Caco-2 (cell line): ENCODE measurements at regions not wholly inside any gene's neighbourhood (a gene's known extent, or its start where the extent isn't known, plus 50 kb on each side); places are given as distances from the start of the nearest gene placed in this dataset.

ENCODE experiments used
- BruUV-seq: library from RNA; stranded (reverse); fragments of 400-500 nt; replicated peaks from 2 replicates; lab custom pipeline; 2021; lab: Mats Ljungman, UMichigan
- CTCF ChIA-PET: fragments of 300-600 bp; sonication (Branson Sonifier 250); formaldehyde crosslinking; loops from one replicate; lab custom pipeline; 2022; ENCODE audit warnings: antibody characterized with exemption; lab: Charles Lee
- POLR2A ChIA-PET: fragments of 300-600 bp; sonication (Branson Sonifier 250); formaldehyde crosslinking; loops from one replicate; lab custom pipeline; 2022; ENCODE audit warnings: antibody characterized with exemption; lab: Charles Lee
- DNase-seq, 2 experiments: peaks; one replicate each; pipeline versions ENCODE4 v3.0.0 to v3.0.0-alpha.2; 2020 to 2022
- H3K27me3 ChIP-seq: replicated peaks from 2 replicates; pipeline ENCODE4 v1.6.0; 2011; ENCODE audit warnings: low read length; ENCODE audit not compliant: control insufficient read depth, insufficient read depth
- H3K36me3 ChIP-seq: 2 replicates; pipeline ENCODE4 v1.5.1; 2011; ENCODE audit warnings: low read length; ENCODE audit not compliant: control insufficient read depth, insufficient read depth
- H3K4me1 ChIP-seq: fragments of 250-450 bp; sonication (Bioruptor Pico); 2 replicates; pipeline ENCODE4 v1.5.1; 2020; ENCODE audit warnings: mild to moderate bottlenecking
- H3K4me3 ChIP-seq: 2 replicates; pipeline ENCODE4 v1.5.1; 2011; ENCODE audit warnings: low read depth, mild to moderate bottlenecking, control low read depth, low read length
- H3K9me3 ChIP-seq: fragments of 250-450 bp; sonication (Bioruptor Pico); 2 replicates; pipeline ENCODE4 v1.5.1; 2020; ENCODE audit warnings: mild to moderate bottlenecking, moderate library complexity
- H3K27ac Mint-ChIP-seq: one replicate; pipeline ENCODE4 v1.8.0; 2022; ENCODE audit warnings: mixed read lengths; ENCODE audit not compliant: unreplicated experiment
- H3K27me3 Mint-ChIP-seq: one replicate; pipeline ENCODE4 v1.8.0; 2022; ENCODE audit warnings: mixed read lengths; ENCODE audit not compliant: insufficient read depth, unreplicated experiment
- H3K36me3 Mint-ChIP-seq: one replicate; pipeline ENCODE4 v1.8.0; 2022; ENCODE audit warnings: mild to moderate bottlenecking, mixed read lengths; ENCODE audit not compliant: insufficient read depth, unreplicated experiment
- H3K4me1 Mint-ChIP-seq: one replicate; pipeline ENCODE4 v1.8.0; 2022; ENCODE audit warnings: low read depth, mixed read lengths; ENCODE audit not compliant: unreplicated experiment
- H3K4me3 Mint-ChIP-seq: one replicate; pipeline ENCODE4 v1.8.0; 2022; ENCODE audit warnings: mild to moderate bottlenecking, moderate library complexity, mixed read lengths; ENCODE audit not compliant: unreplicated experiment
- H3K9me3 Mint-ChIP-seq: one replicate; pipeline ENCODE4 v1.8.0; 2022; ENCODE audit warnings: mixed read lengths; ENCODE audit not compliant: unreplicated experiment
- intact Hi-C: fragments of 100-400 bp; cut with micrococcal nuclease; formaldehyde crosslinking; loops from one replicate; pipeline ENCODE4 v1.10.0; 2022; ENCODE audit not compliant: unreplicated experiment
- TF ChIP-seq, protein P1 (sequence below), 2 experiments: fragments of 200-600 bp in 1 of 2; IDR thresholded peaks; 1 replicate in 1 of 2; 2 replicates in 1 of 2; pipeline versions ENCODE4 v1.5.1 to v1.8.0; 2011 to 2022; ENCODE audit warnings: antibody characterized with exemption in 1 of 2, control low read depth in 1 of 2, inconsistent platforms in 1 of 2, low read depth in 1 of 2, low read length in 1 of 2, mild to moderate bottlenecking in 1 of 2, moderate library complexity in 1 of 2; ENCODE audit not compliant: insufficient read depth in 1 of 2, severe bottlenecking in 1 of 2, unreplicated experiment in 1 of 2

DNA sequence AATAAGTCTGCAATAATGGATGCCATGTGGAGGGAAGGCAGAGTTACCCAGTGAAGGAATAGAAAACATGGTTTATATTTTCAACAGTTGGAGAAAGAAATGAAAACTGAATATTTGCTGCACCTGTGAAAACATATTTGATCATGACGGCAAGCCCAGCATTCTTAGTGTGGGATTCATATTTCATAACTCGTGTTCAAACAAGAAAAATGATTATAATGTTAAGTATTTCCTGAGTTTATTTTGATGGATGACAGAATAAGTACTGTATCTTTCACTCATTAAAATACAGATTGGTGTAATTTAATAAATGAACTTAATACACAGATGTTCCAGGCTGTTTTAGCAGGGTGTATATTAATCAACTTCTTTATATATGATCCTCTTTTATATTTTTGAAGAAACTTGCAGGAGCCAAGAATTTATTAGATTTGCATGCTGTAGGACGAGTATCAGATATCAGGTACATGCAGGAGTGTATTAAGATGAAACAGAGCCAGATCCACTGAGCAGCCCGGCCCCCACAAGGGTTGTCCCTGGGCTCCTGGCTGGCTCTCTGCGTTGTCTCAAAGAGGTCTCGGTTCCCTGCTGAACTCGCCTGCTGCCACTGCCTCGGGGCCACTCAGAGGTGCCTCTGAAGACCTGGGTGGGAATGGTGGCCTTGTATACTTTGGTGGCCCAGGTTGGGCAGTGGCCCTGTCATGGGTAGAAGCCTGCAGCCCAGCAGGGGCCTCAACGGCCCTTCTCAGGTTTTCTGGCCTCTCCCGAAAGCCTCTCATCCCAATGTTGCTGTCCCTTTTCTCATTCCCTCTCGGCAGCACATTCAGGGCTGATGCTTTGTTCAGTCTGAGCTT lies 95.0 kb upstream of the LDAH start:
- TF ChIP-seq, protein P1, sequence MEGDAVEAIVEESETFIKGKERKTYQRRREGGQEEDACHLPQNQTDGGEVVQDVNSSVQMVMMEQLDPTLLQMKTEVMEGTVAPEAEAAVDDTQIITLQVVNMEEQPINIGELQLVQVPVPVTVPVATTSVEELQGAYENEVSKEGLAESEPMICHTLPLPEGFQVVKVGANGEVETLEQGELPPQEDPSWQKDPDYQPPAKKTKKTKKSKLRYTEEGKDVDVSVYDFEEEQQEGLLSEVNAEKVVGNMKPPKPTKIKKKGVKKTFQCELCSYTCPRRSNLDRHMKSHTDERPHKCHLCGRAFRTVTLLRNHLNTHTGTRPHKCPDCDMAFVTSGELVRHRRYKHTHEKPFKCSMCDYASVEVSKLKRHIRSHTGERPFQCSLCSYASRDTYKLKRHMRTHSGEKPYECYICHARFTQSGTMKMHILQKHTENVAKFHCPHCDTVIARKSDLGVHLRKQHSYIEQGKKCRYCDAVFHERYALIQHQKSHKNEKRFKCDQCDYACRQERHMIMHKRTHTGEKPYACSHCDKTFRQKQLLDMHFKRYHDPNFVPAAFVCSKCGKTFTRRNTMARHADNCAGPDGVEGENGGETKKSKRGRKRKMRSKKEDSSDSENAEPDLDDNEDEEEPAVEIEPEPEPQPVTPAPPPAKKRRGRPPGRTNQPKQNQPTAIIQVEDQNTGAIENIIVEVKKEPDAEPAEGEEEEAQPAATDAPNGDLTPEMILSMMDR (IDR thresholded peaks at IDR 0.05; ENCODE audit: insufficient read depth in 1 of 2, low read depth in 1 of 2, low read length in 1 of 2, severe bottlenecking in 1 of 2, unreplicated experiment in 1 of 2): no peak
- ChIA-PET POLR2A (no interaction called here), CTCF (interaction anchor here (1.2 to 1.9 kb wide), 4 partner anchors 136 to 257 kb away, joined by 3 to 8 read pairs (median 8); no protein-coding TSS in a partner anchor)
- no peak overlapping the region for H3K27ac Mint-ChIP-seq
- Histone ChIP-seq H3K4me1 (no peaks in the 10 kb centered on the region), H3K9me3 (no peaks in the 10 kb centered on the region), H3K4me3 (no peak overlapping the region), H3K36me3 (no peaks in the 10 kb centered on the region), H3K27me3 (no peaks in the 10 kb centered on the region)
- H3K4me3 Mint-ChIP-seq: no peak overlapping the region
- DNase-seq: no peak
- intact Hi-C loops: no loop called here
- no TSS peak for BruUV-seq
- peaks cover 7% of the 10 kb centered on the region for H3K4me1 Mint-ChIP-seq
- H3K9me3 Mint-ChIP-seq: no peaks in the 10 kb centered on the region
- H3K36me3 Mint-ChIP-seq: no peaks in the 10 kb centered on the region
- peaks cover 8% of the 10 kb centered on the region for H3K27me3 Mint-ChIP-seq

DNA sequence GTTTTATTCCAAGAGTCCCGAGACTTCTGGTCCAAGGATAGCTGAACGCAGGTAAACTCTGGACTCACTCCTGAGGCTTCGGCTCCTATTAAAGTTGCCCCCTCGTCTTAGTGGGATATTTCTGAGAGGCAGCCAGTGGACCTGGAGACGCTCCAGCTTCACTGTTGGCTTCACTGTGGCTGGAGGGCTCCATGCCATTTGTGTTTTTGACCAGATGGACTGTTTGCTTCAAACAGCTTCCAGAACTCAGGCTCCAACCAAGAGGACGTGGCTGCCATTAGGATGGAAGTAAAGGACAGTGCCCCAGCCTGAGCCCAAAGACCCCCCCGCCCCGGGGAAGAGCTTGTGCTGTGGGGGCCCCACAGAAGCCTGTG lies 94.4 kb upstream of the LDAH start:
- CTCF ChIA-PET: interaction anchor here (1.0 to 1.4 kb wide), 4 partner anchors 46 to 256 kb away, joined by 3 to 8 read pairs (median 6); no protein-coding TSS in a partner anchor
- Histone ChIP-seq H3K4me1 (no peaks in the 10 kb centered on the region), H3K4me3 (no peak overlapping the region), H3K27me3 (no peaks in the 10 kb centered on the region), H3K9me3 (no peaks in the 10 kb centered on the region), H3K36me3 (no peaks in the 10 kb centered on the region)
- POLR2A ChIA-PET: no interaction called here
- DNase-seq: no peak
- Mint-ChIP-seq H3K4me3 (no peak overlapping the region), H3K27ac (no peak overlapping the region), H3K4me1 (peaks cover 7% of the 10 kb centered on the region), H3K27me3 (peaks cover 8% of the 10 kb centered on the region), H3K36me3 (no peaks in the 10 kb centered on the region), H3K9me3 (no peaks in the 10 kb centered on the region)
- no TSS peak for BruUV-seq
- TF ChIP-seq, protein P1 (IDR thresholded peaks at IDR 0.05; ENCODE audit: insufficient read depth in 1 of 2, low read depth in 1 of 2, low read length in 1 of 2, severe bottlenecking in 1 of 2, unreplicated experiment in 1 of 2): no peak
- intact Hi-C loops: no loop called here

DNA sequence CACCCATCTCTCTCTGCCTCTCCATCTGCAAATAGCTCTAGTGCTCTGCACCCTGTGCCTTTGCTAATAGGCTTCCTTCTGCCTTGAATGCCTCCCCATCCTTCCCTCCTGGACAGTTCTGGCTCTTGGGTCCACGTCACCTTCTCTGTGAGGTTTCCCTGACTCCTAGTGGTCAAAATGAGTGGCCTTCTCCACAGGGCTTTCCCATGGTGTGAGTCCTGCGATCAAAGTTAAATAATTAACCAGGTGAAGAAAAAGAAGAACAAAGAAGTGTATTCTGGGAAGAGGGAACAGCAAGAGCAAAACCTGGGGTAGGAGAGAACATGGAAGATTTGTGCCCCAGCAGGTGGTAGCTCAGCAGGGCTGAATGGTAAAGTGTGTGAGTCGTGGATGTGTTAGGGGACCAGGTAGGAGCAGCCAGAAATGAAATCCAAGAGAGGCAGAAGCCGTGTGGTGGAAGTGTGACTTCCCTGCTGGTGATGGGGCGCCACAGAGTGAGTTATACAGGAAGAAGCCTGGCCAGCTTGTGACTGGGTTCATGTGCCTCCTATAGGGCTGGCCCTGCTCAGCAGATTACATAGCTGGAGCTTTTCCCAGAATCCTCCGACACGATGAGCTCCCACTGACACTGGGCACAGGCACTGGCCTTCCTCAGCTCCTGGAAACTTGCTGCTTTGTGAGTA lies 93.8 kb upstream of the LDAH start:
- no peaks in the 10 kb centered on the region for H3K9me3 Mint-ChIP-seq
- no peak overlapping the region for H3K4me3 Mint-ChIP-seq
- H3K27me3 ChIP-seq: no peaks in the 10 kb centered on the region
- ChIA-PET CTCF (interaction anchor here (1.0 to 1.4 kb wide), 4 partner anchors 46 to 256 kb away, joined by 3 to 8 read pairs (median 6); no protein-coding TSS in a partner anchor), POLR2A (no interaction called here)
- H3K9me3 ChIP-seq: no peaks in the 10 kb centered on the region
- no peak overlapping the region for H3K27ac Mint-ChIP-seq
- BruUV-seq: no TSS peak
- TF ChIP-seq, protein P1 (IDR thresholded peaks at IDR 0.05; ENCODE audit: insufficient read depth in 1 of 2, low read depth in 1 of 2, low read length in 1 of 2, severe bottlenecking in 1 of 2, unreplicated experiment in 1 of 2): peak; percentile 49 to 78
- H3K36me3 Mint-ChIP-seq: no peaks in the 10 kb centered on the region
- peaks cover 7% of the 10 kb centered on the region for H3K4me1 Mint-ChIP-seq
- intact Hi-C loops: loop anchor here (1.0 kb wide), 3 partner anchors 135 to 255 kb away; no protein-coding TSS in a partner anchor
- peaks cover 8% of the 10 kb centered on the region for H3K27me3 Mint-ChIP-seq
- no peaks in the 10 kb centered on the region for H3K36me3 ChIP-seq
- no peak overlapping the region for H3K4me3 ChIP-seq
- peak; percentile 62 to 64 for DNase-seq
- H3K4me1 ChIP-seq: no peaks in the 10 kb centered on the region
